Stimulated activated naive CD8-positive, alpha-beta T cell treated with anti-CD3 and anti-CD28 coated beads, Interleukin-15, Interleukin-2, amounts not matched to agents 100 U/mL and 50 U/mL, for 24 hours (primary cell): ENCODE measurements at regions not wholly inside any gene's neighbourhood (a gene's known extent, or its start where the extent isn't known, plus 50 kb on each side); places are given as distances from the start of the nearest gene placed in this dataset.

Experiments used
- ATAC-seq: fragments of 150-1000 bp; cut with Tn5 transposase; one replicate; pipeline ENCODE4 v1.10.0; 2021
- DNase-seq: peaks from one replicate; pipeline ENCODE4 v3.0.0; 2021

GRCh38 chr2:15794608-15795134 lies 145.7 kb upstream of the MYCN start:
- DNase-seq (no peak), ATAC-seq (no peak)

DNA sequence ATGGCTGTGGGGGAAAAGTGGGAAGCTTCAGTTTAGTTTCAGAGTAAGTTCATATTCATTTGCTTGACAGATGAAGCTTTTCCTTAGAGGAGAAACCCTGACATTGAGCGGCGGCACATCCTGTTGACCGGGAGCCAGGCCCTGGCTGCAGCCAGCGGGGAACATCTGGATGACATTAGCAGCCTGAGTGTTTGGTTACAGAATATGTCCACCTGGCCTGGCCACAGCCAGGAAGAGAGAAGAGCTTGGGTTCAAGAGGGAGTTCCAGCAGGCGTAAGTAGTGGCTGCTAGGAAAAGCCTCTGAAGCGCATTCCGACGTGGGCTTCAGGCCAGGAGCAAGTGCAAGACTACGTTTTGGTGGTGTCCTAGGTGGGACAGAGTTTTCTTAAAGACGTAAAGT lies 144.9 kb upstream of the MYCN start:
- ATAC-seq (no peak), DNase-seq (no peak)

DNA sequence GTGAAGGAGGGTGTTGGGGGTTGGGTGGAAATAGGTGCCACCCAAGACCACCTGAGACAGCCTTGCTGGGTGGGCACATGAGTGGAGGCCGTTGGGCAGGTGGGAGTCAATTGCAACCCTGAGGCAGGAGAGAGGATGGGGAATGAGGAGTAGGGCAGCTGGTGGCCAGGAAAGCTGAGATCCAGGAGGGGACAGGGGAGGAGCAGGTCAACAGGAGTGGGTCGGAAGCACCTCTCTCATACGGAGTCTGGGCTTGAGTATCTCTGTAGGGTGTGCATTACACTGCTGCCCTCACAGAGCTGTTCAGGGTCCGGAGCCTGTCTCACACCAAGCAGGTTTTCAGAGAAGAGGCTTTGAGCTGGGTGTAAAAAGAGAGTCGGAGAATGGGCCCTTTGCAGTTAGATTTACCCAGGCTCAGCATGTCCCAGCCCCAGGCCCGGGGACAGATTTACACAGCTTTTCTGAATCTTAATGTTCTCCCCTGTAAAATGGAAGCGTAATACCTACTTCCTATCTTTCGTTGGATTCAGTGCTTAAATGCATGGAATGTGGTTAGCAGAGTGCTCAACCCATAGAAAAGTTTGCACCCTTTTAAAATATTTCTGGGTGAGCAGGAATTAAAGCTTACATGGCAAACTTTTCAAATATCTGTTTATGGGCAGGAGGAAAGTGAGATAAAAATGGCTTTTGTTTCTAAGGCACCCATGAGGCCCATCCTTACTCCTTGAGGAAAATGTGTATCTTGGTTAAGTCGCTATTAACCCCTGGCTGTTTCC lies 144.0 kb upstream of the MYCN start:
- ATAC-seq (no peak), DNase-seq (no peak)

GRCh38 chr2:15797231-15797938 lies 143.0 kb upstream of the MYCN start:
- ATAC-seq (no peak), DNase-seq (no peak)

DNA sequence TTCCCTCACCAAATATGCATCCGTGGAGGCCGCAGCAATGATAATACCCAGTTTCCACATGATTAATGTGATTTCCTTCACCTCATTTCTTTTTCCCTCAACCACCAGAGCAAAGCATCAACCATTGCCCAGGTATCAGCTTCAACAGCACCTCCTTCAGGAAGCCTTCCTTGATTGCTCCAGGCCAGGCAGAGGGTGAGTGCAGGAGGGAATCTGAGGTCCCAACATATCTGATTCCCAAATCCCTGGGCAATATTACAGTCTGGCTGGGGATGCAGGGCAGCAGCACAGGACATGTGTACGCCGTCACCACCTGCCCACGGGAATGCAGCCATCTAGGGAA lies 142.4 kb upstream of the MYCN start:
- no peak for DNase-seq
- ATAC-seq, result no peak

- ATAC-seq (no peak), DNase-seq (no peak)
These were observed 141.5 kb upstream of the MYCN start for GRCh38 chr2:15798701-15799431.

DNA sequence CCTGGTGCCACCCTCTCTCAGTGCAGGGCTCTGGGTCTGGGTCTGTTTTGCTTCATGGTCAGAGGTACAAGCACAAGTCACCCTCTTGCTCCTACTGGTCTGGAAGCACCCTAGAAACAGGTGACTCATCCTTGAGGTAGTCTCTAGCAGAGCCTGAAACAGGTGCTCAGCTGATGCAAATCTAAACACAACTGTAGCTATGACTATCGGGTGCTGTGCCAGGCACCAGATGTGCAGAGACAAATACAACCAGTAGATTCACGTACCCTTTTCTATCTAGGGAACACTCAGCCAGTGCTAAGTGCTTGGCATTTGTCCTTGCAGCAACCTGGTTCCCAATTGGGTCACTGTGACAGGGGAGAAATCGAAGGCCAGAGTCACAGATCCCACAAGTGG lies 140.9 kb upstream of the MYCN start:
- ATAC-seq (no peak), DNase-seq (no peak)

DNA sequence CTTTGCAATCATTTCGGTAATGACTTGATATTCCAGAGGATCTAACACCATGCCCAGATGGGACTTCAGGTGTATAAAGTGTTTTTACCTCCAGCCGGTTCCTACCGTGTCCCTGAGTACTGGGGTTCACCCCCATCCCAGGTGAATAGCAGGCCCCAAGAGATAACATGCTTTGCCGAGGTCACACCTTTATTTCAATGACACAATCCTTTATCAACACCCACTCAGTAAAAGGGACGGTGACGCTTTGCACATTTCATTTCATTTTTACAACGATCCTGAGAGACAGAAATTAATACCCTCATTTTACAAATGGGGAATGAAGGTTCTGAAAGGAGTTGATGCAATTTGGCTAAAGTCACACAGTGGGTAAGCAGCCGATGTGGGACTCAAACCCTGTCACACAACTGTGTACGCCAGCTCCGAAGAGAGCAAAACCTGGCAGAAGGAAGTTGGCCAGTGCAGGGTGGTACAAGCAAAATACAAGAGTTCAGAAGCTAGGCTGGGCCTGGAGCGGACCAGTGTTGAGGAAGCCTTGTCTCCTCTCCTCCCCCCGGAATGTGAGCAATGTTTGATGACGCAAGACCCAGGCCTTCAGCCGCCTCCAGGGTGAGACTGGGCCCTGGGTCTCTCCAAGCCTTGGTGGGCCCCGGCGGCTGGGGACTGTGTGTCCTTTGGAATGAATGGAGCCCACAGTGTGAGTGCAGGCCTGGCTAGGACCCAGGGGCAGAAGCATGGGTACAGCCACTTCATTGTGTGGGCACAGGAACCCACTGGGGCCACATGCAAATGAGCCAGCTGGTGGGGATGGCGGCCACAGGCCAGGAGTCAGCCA lies 139.6 kb upstream of the MYCN start:
- DNase-seq (no peak), ATAC-seq (no peak)

DNA sequence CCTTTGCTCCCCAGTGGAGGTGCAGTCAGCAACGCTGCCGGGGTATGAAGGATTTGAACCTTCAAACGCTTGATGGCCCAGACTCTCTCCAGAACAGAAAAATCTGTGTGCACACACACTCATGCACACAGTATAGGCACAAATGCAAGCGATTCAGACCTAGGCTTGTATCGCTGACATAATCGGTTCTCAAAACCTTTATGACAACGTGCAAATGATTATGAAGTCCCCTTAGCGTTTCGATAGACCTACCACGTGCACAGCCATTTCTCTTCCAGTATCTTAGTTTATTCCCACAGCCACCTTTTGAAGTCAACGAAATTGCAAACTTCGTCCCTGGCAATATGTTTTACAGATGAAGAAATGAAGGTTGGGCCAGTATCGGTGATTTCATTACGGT lies 138.9 kb upstream of the MYCN start:
- no peak for DNase-seq
- no peak for ATAC-seq

GRCh38 chr2:15801904-15802303 lies 138.4 kb upstream of the MYCN start:
- no peak for DNase-seq

DNA sequence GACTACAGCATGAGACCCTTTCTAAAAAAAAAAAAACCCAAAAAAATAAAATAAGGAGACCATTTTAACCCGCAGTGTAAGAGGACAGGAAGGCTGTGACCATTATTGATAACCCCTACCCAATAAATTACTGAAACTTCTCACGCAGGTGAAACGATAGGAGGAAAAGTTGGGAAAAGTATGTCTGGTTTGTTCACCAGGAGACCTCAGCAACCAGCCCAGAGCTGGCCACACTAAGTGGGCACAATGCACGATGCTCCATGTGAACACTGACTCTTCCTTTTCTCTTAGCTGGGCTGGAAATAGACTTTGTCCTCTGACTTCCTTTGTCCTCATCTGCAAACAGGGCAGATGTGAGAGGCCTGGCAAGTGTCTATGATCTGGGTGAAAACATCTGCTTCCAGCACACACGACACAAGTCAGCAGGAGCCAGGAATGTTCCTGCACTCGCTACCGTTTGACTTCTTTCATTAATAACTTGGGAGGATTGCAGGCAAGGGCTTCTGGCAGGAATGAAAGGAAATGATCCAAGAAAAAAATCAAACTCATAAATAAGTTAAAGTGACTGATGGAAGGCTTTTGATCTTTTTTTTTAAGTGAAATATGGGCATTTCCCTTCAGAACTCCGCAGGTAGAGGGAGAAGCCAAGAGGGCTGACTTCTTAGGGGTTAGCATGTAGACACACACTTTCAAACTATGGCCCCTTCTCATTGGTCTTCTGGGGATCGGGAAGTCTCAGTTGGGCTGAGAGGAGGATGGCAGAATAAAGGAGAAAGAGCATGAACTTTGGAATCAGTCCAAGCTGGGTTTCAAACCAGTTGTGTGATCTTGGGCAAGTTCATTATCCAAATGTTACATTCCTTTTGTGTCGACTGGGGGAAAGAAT lies 137.4 kb upstream of the MYCN start:
- ATAC-seq, result no peak
- DNase-seq, result no peak

More at GRCh38 chr2:15801904-15802303, 138.4 kb upstream of the MYCN start:
- no peak for ATAC-seq

GRCh38 chr2:15803543-15804245 lies 136.7 kb upstream of the MYCN start:
- no peak for DNase-seq
- no peak for ATAC-seq

DNA sequence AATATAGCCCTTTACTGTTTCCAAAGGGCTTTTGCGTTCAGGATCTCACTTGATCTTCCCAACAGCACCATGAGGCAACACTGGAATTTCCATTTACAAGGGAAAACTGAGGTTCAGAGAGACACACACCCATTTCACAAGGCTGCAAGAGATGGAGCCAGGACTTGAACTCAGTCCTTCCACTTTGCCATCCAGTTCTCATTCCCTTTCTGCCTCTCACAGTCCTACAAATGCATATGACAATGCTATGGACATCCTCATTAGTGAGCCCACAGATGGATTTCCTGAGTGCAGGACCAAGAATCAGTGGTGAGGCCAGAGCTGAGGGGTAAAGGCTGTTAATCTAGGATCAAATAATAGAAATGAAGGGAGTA lies 136.1 kb upstream of the MYCN start:
- ATAC-seq, result no peak

DNA sequence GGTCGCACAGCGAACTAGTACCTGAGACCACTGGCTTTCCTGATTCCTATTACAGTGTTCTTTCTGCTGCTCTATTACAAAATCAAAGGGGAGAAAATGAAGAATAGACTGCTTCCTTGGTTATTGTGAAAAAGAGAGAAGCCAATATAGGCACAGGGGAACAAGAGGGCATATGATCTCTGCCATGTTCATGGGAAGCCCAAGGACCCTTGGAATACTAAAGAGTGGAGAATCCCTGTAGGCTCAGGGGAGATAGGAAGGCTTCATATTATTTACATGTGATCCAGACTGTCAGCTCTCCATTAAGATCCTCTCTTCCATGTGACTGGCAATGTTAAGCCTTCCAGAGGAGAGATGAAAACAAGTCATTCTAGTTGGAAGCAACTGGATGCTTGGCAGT lies 135.7 kb upstream of the MYCN start:
- no peak for ATAC-seq
- DNase-seq, result no peak

More for the DNA sequence above, 136.1 kb upstream of the MYCN start:
- DNase-seq, result no peak

GRCh38 chr2:15805206-15805605 lies 135.1 kb upstream of the MYCN start:
- ATAC-seq, result no peak
- DNase-seq, result no peak

GRCh38 chr2:15805772-15806171 lies 134.6 kb upstream of the MYCN start:
- ATAC-seq, result no peak

DNA sequence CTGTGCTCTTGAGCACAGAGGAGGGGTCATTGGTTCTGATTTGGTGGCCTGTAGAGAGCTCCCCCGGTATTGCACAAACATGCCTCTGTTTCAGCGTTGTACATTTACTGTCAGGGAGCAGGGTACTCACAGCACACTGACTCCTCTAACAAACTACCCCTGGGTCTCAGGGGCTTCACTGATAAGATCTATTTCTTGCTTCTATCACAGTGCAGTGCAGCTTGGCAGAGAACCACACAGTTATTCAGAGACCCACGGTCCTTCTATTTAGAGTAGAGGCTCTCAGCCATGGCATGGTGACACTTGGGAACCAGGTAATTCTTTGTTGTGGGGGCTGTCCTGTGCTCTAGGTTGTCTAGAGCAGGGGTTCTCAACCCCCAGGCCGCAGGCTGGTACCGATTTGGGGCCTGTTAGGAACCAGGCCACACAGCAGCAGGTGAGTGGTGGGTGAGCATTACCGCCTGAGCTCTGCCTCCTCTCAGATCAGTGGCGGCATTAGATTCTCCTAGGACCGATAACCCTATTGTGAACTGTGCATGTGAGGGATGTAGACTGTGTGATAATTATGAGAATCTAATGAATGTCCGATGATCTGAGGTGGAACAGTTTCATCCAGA lies 133.4 kb upstream of the MYCN start:
- no peak for ATAC-seq

More at GRCh38 chr2:15805772-15806171, 134.6 kb upstream of the MYCN start:
- DNase-seq, result no peak

GRCh38 chr2:15807418-15808203 lies 132.7 kb upstream of the MYCN start:
- ATAC-seq, result no peak
- DNase-seq, result no peak

More for the DNA sequence above, 133.4 kb upstream of the MYCN start:
- DNase-seq, result no peak
